Pancreas (tissue), 10 donors: ENCODE measurements at regions not wholly inside any gene's neighbourhood (a gene's known extent, or its start where the extent isn't known, plus 50 kb on each side); places are given as distances from the start of the nearest gene placed in this dataset.

Experiments
- ATAC-seq, 4 donors: fragments of 200-7000 bp; cut with Tn5 transposase; one replicate each; pipeline versions ENCODE4 v1.8.0 to v1.9.1; 2020; ENCODE audit warnings: mild to moderate bottlenecking in 4 of 4, moderate library complexity in 4 of 4
- DNase-seq, 6 donors: peaks; one replicate each; pipeline ENCODE4 v3.0.0-alpha.2; 2020
- FAIRE-seq: peaks from 2 replicates; lab custom pipeline; 2012; peaks lifted over from hg19 to GRCh38; lab: Jason Lieb, UNC
- H3K27ac ChIP-seq, 4 donors: fragments of 200-600 bp; sonication (generic); 1 replicate in 3 of 4; 2 replicates in 1 of 4; pipeline versions ENCODE4 v1.5.0 to v1.8.0; 2020
- H3K27me3 ChIP-seq, 4 donors: fragments of 200-600 bp; one replicate each; pipeline ENCODE4 v1.8.0; 2021
- H3K36me3 ChIP-seq, 3 donors: fragments of 200-600 bp; sonication (generic) in 1 of 3; one replicate each; pipeline versions ENCODE4 v1.5.0 to v1.8.0; 2020 to 2021
- H3K4me1 ChIP-seq, 3 donors: fragments of 200-600 bp; one replicate each; pipeline ENCODE4 v1.8.0; 2021
- H3K4me3 ChIP-seq, 4 donors: fragments of 200-600 bp; sonication (generic) in 2 of 4; one replicate each; pipeline versions ENCODE4 v1.5.0 to v1.8.0; 2020 to 2021
- H3K9me3 ChIP-seq, 4 donors: fragments of 200-600 bp; one replicate each; pipeline ENCODE4 v1.8.0; 2021
- WGBS, 2 donors: extraction: QIAGEN DNeasy Blood & Tissue Kit; methylation state at CpG; one replicate each; pipeline ENCODE4 v1.1.7; 2013; 5-methylcytosine and 5-hydroxymethylcytosine counted together
- intact Hi-C, 3 donors: fragments of 100-400 bp; cut with DNase I; formaldehyde crosslinking; loops; one replicate each; pipeline versions ENCODE4 v1.11.1 to v1.14.2; 2022
- TF ChIP-seq, protein P1 (sequence below), 4 donors: fragments of 200-600 bp; sonication (generic) in 3 of 4; IDR thresholded peaks; one replicate each; pipeline versions ENCODE4 v1.5.0 to v1.8.0; 2021; ENCODE audit warnings: antibody characterized with exemption in 4 of 4
- donor health status: healthy with polysubstance abuse.
- donor health status: DM: no; HTN: no; CAD: no; lungs with moderate emphysema.
- donor health status: DM: no; HTN: no; CAD: no.
- donor health status: control.
- donor health status: control.
- donor health status: Bipolar disorder and iron deficiency.
- donor health status: DM: yes; HTN: yes; CAD: no.
- donor health status: DM: no; HTN: no; CAD: no.
- donor health status: DM: no; HTN: no; CAD: no.
- donor health status: DM: yes; HTN: yes; CAD: no.

DNA sequence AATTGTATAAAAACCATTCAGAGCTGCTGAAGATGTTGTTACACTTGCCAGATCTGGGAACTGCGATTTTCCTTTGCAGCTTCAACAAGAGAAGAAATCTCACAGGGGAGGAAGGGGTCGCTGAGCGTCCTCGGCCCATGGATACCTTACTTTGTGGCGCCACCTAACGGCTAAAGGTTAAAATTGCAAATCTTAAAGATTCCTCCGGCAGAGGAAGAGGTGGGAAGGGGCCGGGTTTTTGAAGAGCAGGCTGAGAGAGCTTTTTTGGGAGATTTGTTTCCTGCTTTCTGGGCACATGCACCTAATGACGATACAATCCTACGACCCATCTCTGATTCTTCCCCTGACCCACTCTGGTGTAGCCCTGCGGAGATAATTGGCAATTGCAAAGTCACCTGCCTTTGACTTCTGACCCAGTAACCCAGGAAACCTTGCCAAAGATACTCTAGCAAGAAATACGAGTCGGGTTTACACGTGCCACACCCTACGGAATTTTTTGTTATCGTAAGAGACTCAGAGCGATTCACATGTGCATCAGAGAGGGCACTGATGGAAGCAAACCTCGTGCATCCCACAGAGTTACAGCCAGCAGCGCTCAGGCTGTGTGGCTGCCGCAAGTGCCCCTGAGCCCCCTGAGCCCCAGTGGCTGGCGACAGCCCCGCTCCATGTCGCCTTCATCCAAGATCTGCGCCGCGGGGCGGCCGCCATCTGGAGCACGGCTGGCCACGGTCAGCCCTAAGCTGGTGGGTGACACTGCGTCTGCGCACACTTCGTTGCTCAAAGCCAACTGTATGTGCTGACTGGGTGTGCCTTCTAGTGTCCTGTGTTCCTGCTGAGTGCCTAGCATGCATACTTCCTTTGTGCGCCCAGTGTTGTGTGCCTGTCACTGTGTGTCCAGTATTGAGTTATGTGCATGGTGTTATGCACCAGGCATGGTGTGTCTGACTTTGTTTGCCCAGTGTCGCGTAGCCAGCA, 55.2 kb upstream of the CHRNA7 start:
- peak in 4 of 6 donors; percentile 30 to 64 (median 50) for DNase-seq
- TF ChIP-seq, protein P1, sequence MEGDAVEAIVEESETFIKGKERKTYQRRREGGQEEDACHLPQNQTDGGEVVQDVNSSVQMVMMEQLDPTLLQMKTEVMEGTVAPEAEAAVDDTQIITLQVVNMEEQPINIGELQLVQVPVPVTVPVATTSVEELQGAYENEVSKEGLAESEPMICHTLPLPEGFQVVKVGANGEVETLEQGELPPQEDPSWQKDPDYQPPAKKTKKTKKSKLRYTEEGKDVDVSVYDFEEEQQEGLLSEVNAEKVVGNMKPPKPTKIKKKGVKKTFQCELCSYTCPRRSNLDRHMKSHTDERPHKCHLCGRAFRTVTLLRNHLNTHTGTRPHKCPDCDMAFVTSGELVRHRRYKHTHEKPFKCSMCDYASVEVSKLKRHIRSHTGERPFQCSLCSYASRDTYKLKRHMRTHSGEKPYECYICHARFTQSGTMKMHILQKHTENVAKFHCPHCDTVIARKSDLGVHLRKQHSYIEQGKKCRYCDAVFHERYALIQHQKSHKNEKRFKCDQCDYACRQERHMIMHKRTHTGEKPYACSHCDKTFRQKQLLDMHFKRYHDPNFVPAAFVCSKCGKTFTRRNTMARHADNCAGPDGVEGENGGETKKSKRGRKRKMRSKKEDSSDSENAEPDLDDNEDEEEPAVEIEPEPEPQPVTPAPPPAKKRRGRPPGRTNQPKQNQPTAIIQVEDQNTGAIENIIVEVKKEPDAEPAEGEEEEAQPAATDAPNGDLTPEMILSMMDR (IDR thresholded peaks at IDR 0.05): peak in 3 of 4 donors; percentile 30 to 59 (median 41)
- 9 to 11% methylated on average over 36 of the region's 36 CpGs for WGBS, 2 donors

DNA sequence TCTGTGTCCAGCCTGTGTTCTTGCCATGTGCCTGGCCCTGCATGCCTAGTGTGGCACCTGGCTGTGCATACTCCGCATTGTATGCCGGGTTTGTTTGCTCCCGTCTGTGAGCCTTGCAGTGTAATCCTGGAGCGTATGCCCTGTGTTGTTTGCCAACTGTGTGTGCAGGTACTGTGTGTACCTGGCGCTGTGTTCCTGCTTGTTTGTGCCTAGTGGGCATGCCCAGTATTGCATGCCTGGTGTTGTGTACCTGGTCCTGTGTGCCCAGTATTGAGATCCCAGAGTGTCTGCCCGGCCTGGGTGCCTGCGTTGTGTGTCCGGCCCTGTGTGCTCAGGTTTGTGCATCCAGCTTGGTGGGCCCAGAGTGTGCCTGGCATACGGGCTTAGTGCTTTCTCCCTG, 54.5 kb upstream of the CHRNA7 start:
- H3K36me3 ChIP-seq: no peaks in the 10 kb centered on the region
- no peak overlapping the region for H3K27ac ChIP-seq
- TF ChIP-seq, protein P1 (IDR thresholded peaks at IDR 0.05): no peak
- H3K4me1 ChIP-seq: no peaks in the 10 kb centered on the region
- intact Hi-C loops: no loop called here
- no peak for FAIRE-seq
- H3K4me3 ChIP-seq: no peak overlapping the region
- no peak for DNase-seq
- H3K9me3 ChIP-seq: no peaks in the 10 kb centered on the region
- no peaks in the 10 kb centered on the region for H3K27me3 ChIP-seq
- WGBS, 2 donors: 59 to 61% methylated on average over 9 of the region's 9 CpGs
- ATAC-seq: peak in 2 of 4 donors; percentile 10 to 36

More for the DNA sequence above, 55.2 kb upstream of the CHRNA7 start:
- no peaks in the 10 kb centered on the region for H3K27me3 ChIP-seq
- ATAC-seq (peak in 3 of 4 donors; percentile 60 to 80 (median 77)), FAIRE-seq (no peak)
- peak overlapping the region in 1 of 4 donors; percentile 34 for H3K4me3 ChIP-seq
- no peaks in the 10 kb centered on the region for H3K4me1 ChIP-seq
- H3K9me3 ChIP-seq: no peaks in the 10 kb centered on the region
- intact Hi-C loops: no loop called here
- no peak overlapping the region for H3K27ac ChIP-seq
- H3K36me3 ChIP-seq: no peaks in the 10 kb centered on the region

DNA sequence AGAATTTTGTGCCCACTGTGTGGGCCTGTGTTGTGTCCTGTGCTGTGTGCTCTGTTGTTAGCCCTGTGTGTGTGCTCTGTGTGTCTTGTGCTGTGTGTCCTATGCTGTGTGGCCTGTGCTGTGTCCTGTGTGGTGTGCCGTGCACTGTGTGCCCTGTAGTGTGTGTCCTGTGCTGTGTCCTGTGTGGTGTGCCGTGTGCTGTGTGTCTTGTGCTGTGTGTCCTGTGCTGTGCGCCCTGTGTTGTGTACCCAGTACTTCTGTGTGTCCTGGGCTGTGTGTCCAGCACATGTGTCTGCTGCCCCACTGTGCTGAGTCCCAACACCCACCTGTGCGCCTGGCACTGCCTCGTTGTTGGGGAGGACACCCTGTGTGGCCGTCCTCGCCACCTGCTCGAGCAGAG, 53.2 kb upstream of the CHRNA7 start:
- no peak for FAIRE-seq
- H3K9me3 ChIP-seq: no peaks in the 10 kb centered on the region
- TF ChIP-seq, protein P1 (IDR thresholded peaks at IDR 0.05): no peak
- no peaks in the 10 kb centered on the region for H3K36me3 ChIP-seq
- no peaks in the 10 kb centered on the region for H3K4me1 ChIP-seq
- no peaks in the 10 kb centered on the region for H3K27me3 ChIP-seq
- H3K4me3 ChIP-seq: no peak overlapping the region
- intact Hi-C loops: no loop called here
- ATAC-seq: no peak
- no peak for DNase-seq
- H3K27ac ChIP-seq: no peak overlapping the region
- WGBS, 2 donors: 49 to 55% methylated on average over 8 of the region's 8 CpGs

DNA sequence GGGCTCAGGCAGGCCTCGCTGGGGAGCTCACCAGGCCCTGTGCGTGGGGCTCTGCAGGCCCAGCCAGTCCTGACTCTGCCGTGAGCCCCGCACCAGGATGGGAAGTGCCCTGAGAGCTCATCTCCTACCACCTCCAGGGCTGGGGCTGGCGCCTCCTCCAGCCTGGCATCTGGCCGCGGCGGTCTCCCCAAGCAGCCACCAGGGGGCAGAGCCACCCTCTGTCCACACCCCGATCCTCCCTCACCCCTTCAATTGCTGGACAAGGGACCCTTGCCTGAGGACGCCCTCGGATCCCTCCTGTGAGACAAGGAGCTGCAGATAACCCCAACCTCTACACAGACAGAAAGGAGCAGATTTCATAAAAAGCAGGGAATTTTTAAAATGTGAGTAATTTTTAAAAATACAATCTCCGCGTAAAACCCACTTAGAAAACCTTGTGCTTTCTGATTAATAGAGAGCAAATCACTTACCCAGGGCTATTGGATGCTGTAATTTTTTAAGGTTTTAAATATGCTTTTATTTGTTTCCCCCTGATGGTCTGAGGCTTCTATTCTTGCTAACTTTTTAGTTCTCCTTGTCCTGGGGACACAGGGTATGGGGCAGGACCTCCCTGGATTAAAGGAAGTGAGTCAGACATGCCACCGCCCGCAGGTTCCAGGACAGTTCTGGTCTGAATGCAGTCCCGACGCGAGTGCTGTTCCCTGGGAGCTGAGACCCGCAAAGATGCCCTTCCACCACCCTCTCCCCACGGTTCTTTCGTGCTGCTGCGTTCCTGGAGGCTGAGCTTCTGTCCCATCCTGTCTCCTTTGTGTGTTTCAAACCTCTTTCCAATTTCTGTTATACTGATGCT, 52.3 kb upstream of the CHRNA7 start:
- H3K4me3 ChIP-seq: no peak overlapping the region
- WGBS, 2 donors: 26 to 27% methylated on average over 22 of the region's 22 CpGs
- intact Hi-C loops: no loop called here
- no peaks in the 10 kb centered on the region for H3K4me1 ChIP-seq
- TF ChIP-seq, protein P1 (IDR thresholded peaks at IDR 0.05): peak; percentile 46 to 93 (median 80)
- H3K27me3 ChIP-seq: no peaks in the 10 kb centered on the region
- DNase-seq (peak in 5 of 6 donors; percentile 31 to 90 (median 65)), FAIRE-seq (no peak), ATAC-seq (peak in 3 of 4 donors; percentile 89 to 91 (median 89))
- H3K9me3 ChIP-seq: no peaks in the 10 kb centered on the region
- no peaks in the 10 kb centered on the region for H3K36me3 ChIP-seq
- H3K27ac ChIP-seq: no peak overlapping the region
